Keratinocyte (primary cell): ENCODE measurements at regions not wholly inside any gene's neighbourhood (a gene's known extent, or its start where the extent isn't known, plus 50 kb on each side); places are given as distances from the start of the nearest gene placed in this dataset.

Experiments used
- DNase-seq: peaks from one replicate; pipeline ENCODE4 v3.0.0-alpha.2; 2011; ENCODE audit warnings: low read depth, missing footprints, low spot score
- FAIRE-seq: peaks from 2 replicates; lab custom pipeline; 2011; peaks lifted over from hg19 to GRCh38; lab: Jason Lieb, UNC
- H2AFZ ChIP-seq: 2 replicates; pipeline ENCODE4 v1.6.0; 2012; ENCODE audit warnings: low read length, control low read depth, inconsistent platforms; ENCODE audit not compliant: control insufficient read depth
- H3K27ac ChIP-seq: 2 replicates; pipeline ENCODE4 v1.5.1; 2011; ENCODE audit warnings: low read length; ENCODE audit not compliant: control insufficient read depth, insufficient read depth
- H3K27me3 ChIP-seq: 3 replicates; pipeline ENCODE4 v1.6.0; 2011; ENCODE audit warnings: low read length; ENCODE audit not compliant: control insufficient read depth, insufficient read depth; ENCODE audit errors: extremely low read depth
- H3K36me3 ChIP-seq, 2 experiments: 2 replicates in 1 of 2; 3 replicates in 1 of 2; pipeline ENCODE4 v1.5.1; 2011; ENCODE audit warnings: low read length in 2 of 2, mild to moderate bottlenecking in 1 of 2; ENCODE audit not compliant: control insufficient read depth in 2 of 2, insufficient read depth in 2 of 2; ENCODE audit errors: extremely low read depth in 1 of 2
- H3K4me1 ChIP-seq: 3 replicates; pipeline ENCODE4 v1.5.1; 2011; ENCODE audit warnings: low read length; ENCODE audit not compliant: control insufficient read depth, insufficient read depth; ENCODE audit errors: extremely low read depth
- H3K4me2 ChIP-seq: 3 replicates; pipeline ENCODE4 v1.6.0; 2011; ENCODE audit warnings: low read depth, low read length; ENCODE audit not compliant: control insufficient read depth, insufficient read depth; ENCODE audit errors: extremely low read depth
- H3K4me3 ChIP-seq, 3 experiments: fragments of 200-600 bp in 1 of 3; sonication (generic) in 1 of 3; 2 replicates in 2 of 3; 3 replicates in 1 of 3; pipeline ENCODE4 v1.5.1; 2011 to 2016; ENCODE audit warnings: low read length in 3 of 3, mild to moderate bottlenecking in 3 of 3, control low read depth in 2 of 3, inconsistent platforms in 1 of 3, low read depth in 1 of 3, mixed read lengths in 1 of 3, mixed run types in 1 of 3, moderate library complexity in 1 of 3; ENCODE audit not compliant: control insufficient read depth in 2 of 3, insufficient read depth in 2 of 3; ENCODE audit errors: extremely low read depth in 1 of 3
- H3K79me2 ChIP-seq: 2 replicates; pipeline ENCODE4 v1.6.0; 2012; ENCODE audit warnings: low read length; ENCODE audit not compliant: control insufficient read depth, insufficient read depth
- H3K9ac ChIP-seq: 3 replicates; pipeline ENCODE4 v1.6.0; 2011; ENCODE audit warnings: low read length; ENCODE audit not compliant: control insufficient read depth, insufficient read depth; ENCODE audit errors: extremely low read depth
- H3K9me1 ChIP-seq: 3 replicates; pipeline ENCODE4 v1.6.0; 2011; ENCODE audit warnings: low read length; ENCODE audit not compliant: control insufficient read depth, insufficient read depth; ENCODE audit errors: extremely low read depth
- H3K9me3 ChIP-seq: 2 replicates; pipeline ENCODE4 v1.5.1; 2012; ENCODE audit warnings: low read depth, low read length; ENCODE audit not compliant: control insufficient read depth
- H4K20me1 ChIP-seq: 3 replicates; pipeline ENCODE4 v1.6.0; 2011; ENCODE audit warnings: low read length; ENCODE audit not compliant: control insufficient read depth, insufficient read depth; ENCODE audit errors: extremely low read depth
- CTCF ChIP-seq, 3 experiments: IDR thresholded peaks in 1 of 3; conservative IDR thresholded peaks in 1 of 3; optimal IDR thresholded peaks in 1 of 3; 2 replicates in 2 of 3; 3 replicates in 1 of 3; pipeline versions ENCODE3 to v1.5.1; 2011; ENCODE audit warnings: low read length in 3 of 3, mild to moderate bottlenecking in 3 of 3, moderate library complexity in 2 of 3, control low read depth in 1 of 3, inconsistent platforms in 1 of 3; ENCODE audit not compliant: insufficient read depth in 2 of 3; ENCODE audit errors: extremely low read depth in 1 of 3
- EZH2 ChIP-seq: IDR thresholded peaks from one replicate; pipeline ENCODE4 v1.6.1; 2012; ENCODE audit warnings: inconsistent platforms, mild to moderate bottlenecking, low read length, moderate library complexity
- dilution Hi-C: fragments of 300-500 bp; cut with MboI; formaldehyde crosslinking; loops from one replicate; pipeline ENCODE4 v1.7.0; 2020; ENCODE audit warnings: low sequenced_read_pairs; ENCODE audit not compliant: extremely low pct_ligation_motif_present

GRCh38 chr2:175559613-175560012 lies 378.1 kb upstream of the ATP5MC3 start:
- no peak overlapping the region for H3K4me3 ChIP-seq
- no peaks in the 10 kb centered on the region for H3K27me3 ChIP-seq
- no peak for FAIRE-seq
- H3K4me2 ChIP-seq, result no peak overlapping the region
- no peaks in the 10 kb centered on the region for H3K9me3 ChIP-seq
- no peak overlapping the region for H3K27ac ChIP-seq
- no peaks in the 10 kb centered on the region for H3K4me1 ChIP-seq
- H3K79me2 ChIP-seq, result no peaks in the 10 kb centered on the region
- no peaks in the 10 kb centered on the region for H3K9me1 ChIP-seq
- DNase-seq, result no peak
- H3K36me3 ChIP-seq, result no peaks in the 10 kb centered on the region
- no peak overlapping the region for H2AFZ ChIP-seq
- TF ChIP-seq CTCF (optimal IDR thresholded peaks at IDR 0.05 in 1 of 3, IDR thresholded peaks at IDR 0.05 in 1 of 3, conservative IDR thresholded peaks at IDR 0.05 in 1 of 3; ENCODE audit: extremely low read depth in 1 of 3, insufficient read depth in 2 of 3, low read length in 3 of 3), result no peak
- no peak for TF ChIP-seq EZH2
- no peak overlapping the region for H3K9ac ChIP-seq
- dilution Hi-C loops, result no loop called here
- no peaks in the 10 kb centered on the region for H4K20me1 ChIP-seq

GRCh38 chr2:175557810-175558377 lies 376.4 kb upstream of the ATP5MC3 start:
- Histone ChIP-seq H3K4me2 (no peak overlapping the region), H3K79me2 (no peaks in the 10 kb centered on the region), H3K36me3 (no peaks in the 10 kb centered on the region), H3K4me1 (no peaks in the 10 kb centered on the region), H3K9ac (no peak overlapping the region), H4K20me1 (no peaks in the 10 kb centered on the region), H3K4me3 (no peak overlapping the region), H3K9me1 (no peaks in the 10 kb centered on the region), H3K27ac (no peak overlapping the region), H3K9me3 (no peaks in the 10 kb centered on the region), H2AFZ (no peak overlapping the region), H3K27me3 (no peaks in the 10 kb centered on the region)
- dilution Hi-C loops, result no loop called here
- FAIRE-seq, result no peak
- no peak for TF ChIP-seq CTCF (optimal IDR thresholded peaks at IDR 0.05 in 1 of 3, IDR thresholded peaks at IDR 0.05 in 1 of 3, conservative IDR thresholded peaks at IDR 0.05 in 1 of 3; ENCODE audit: extremely low read depth in 1 of 3, insufficient read depth in 2 of 3, low read length in 3 of 3)
- no peak for TF ChIP-seq EZH2
- DNase-seq, result no peak
